HFFc6 (cell line): ENCODE measurements at regions not wholly inside any gene's neighbourhood (a gene's known extent, or its start where the extent isn't known, plus 50 kb on each side); places are given as distances from the start of the nearest gene placed in this dataset.

ENCODE experiments used
- DNase-seq: peaks from one replicate; pipeline ENCODE4 v3.0.0-alpha.2; 2018
- H3K27ac Mint-ChIP-seq: 2 replicates; pipeline ENCODE4 v1.8.0; 2020; ENCODE audit warnings: mild to moderate bottlenecking, mixed read lengths
- H3K27me3 Mint-ChIP-seq: 2 replicates; pipeline ENCODE4 v1.8.0; 2021; ENCODE audit warnings: mild to moderate bottlenecking, moderate library complexity, mixed read lengths; ENCODE audit not compliant: insufficient read depth
- H3K36me3 Mint-ChIP-seq: 2 replicates; pipeline ENCODE4 v1.8.0; 2021; ENCODE audit warnings: low read depth, mixed read lengths
- H3K4me1 Mint-ChIP-seq: 2 replicates; pipeline ENCODE4 v1.8.0; 2020; ENCODE audit warnings: low read depth, mixed read lengths
- H3K4me3 Mint-ChIP-seq: 2 replicates; pipeline ENCODE4 v1.8.0; 2020; ENCODE audit warnings: mild to moderate bottlenecking, moderate library complexity, mixed read lengths
- H3K9me3 Mint-ChIP-seq: 2 replicates; pipeline ENCODE4 v1.8.0; 2020; ENCODE audit warnings: mild to moderate bottlenecking, mixed read lengths
- TF ChIP-seq, protein P1 (sequence below): fragments of 200-600 bp; sonication (generic); IDR thresholded peaks from 2 replicates; pipeline ENCODE4 v1.5.0; 2021; ENCODE audit warnings: antibody characterized with exemption, mild to moderate bottlenecking

DNA sequence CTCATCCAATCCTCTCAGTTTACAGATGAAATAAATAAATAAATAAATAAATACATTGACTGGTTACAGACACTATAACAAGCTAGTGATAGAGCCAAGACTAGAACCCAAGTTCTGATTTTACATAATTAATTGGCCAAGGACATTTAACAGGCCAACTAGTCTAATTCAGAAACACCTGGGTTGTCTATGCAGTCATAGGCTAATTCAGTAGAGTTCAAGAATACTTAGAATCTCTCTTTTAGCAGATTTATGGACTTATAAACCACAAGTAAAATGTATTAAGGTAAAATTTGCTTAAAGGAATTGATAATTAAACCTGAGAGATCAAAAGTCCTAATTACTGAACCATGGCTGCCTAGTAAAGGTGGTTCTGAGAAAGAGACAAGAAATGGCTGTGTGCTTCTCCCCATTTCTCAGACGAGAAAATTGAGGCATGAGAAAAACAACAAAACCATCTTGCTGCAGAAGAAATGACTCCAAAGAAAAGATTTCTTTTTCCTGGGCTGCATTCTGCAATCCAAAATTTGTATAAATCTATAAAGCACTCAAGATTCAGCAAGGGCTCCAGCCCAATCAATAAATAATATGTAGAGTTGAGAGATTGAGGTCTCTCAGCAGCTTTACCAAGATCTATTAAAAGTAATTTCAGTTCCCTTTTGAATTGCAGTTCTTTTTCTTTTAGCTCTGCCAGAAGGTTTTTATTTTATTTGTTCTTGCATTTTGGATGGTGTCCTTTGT is 98.3 kb downstream of the DUSP10 start:
- TF ChIP-seq, protein P1, sequence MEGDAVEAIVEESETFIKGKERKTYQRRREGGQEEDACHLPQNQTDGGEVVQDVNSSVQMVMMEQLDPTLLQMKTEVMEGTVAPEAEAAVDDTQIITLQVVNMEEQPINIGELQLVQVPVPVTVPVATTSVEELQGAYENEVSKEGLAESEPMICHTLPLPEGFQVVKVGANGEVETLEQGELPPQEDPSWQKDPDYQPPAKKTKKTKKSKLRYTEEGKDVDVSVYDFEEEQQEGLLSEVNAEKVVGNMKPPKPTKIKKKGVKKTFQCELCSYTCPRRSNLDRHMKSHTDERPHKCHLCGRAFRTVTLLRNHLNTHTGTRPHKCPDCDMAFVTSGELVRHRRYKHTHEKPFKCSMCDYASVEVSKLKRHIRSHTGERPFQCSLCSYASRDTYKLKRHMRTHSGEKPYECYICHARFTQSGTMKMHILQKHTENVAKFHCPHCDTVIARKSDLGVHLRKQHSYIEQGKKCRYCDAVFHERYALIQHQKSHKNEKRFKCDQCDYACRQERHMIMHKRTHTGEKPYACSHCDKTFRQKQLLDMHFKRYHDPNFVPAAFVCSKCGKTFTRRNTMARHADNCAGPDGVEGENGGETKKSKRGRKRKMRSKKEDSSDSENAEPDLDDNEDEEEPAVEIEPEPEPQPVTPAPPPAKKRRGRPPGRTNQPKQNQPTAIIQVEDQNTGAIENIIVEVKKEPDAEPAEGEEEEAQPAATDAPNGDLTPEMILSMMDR, result no peak
- no peaks in the 10 kb centered on the region for H3K9me3 Mint-ChIP-seq

DNA sequence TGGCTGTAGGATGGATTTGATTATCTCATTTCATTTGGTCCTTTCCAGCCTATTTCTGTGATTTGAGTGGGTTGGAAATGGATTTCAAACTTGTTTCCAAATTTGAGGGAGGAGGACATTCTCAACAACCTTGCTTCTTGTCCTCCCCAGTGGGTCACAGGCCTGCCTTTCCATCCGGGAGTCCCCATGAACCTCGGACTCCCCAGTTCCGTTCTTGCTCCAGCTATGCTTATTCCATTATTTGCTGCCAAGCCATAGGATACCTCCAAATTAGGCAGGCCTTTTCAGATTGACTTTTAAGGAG is 97.8 kb downstream of the DUSP10 start:
- H3K4me1 Mint-ChIP-seq, result no peaks in the 10 kb centered on the region
- H3K4me3 Mint-ChIP-seq, result no peak overlapping the region
- H3K36me3 Mint-ChIP-seq, result no peaks in the 10 kb centered on the region
- H3K9me3 Mint-ChIP-seq, result no peaks in the 10 kb centered on the region
- H3K27me3 Mint-ChIP-seq, result no peaks in the 10 kb centered on the region
- TF ChIP-seq, protein P1, result no peak
- DNase-seq, result no peak
- no peak overlapping the region for H3K27ac Mint-ChIP-seq

More for the DNA sequence above, 98.3 kb downstream of the DUSP10 start:
- Mint-ChIP-seq H3K4me1 (no peaks in the 10 kb centered on the region), H3K27me3 (no peaks in the 10 kb centered on the region), H3K27ac (no peak overlapping the region), H3K36me3 (no peaks in the 10 kb centered on the region), H3K4me3 (no peak overlapping the region)
- DNase-seq, result no peak

DNA sequence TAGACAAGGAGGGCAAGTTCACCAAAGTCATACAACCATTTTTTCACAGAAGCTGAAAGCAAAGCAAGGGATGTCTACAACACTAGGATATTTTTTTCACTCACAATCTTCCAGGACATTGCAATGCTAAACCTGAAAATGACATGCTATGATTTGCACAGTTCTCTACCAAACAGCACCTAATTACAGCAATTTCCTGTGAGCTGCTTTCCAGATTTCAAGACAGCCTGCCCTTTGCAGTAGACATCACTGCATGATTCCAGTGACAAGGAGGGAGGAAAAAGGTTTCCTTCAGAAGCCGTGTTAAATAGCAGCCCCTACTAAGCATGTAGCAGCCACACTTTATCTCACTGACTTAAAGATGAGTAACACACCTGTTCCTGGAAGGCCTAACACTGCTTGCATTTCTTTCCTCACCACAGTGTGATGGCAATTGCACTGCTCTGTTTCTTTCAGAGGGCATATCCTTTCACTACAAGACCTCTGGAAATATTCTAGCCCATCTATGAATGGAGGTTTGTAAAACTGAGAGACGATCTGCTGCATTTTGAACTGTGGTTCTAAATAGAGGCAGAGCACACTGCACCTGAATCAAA is 97.1 kb downstream of the DUSP10 start:
- no peak for DNase-seq
- Mint-ChIP-seq H3K27ac (no peak overlapping the region), H3K36me3 (no peaks in the 10 kb centered on the region), H3K9me3 (no peaks in the 10 kb centered on the region), H3K27me3 (no peaks in the 10 kb centered on the region), H3K4me3 (no peak overlapping the region), H3K4me1 (no peaks in the 10 kb centered on the region)
- TF ChIP-seq, protein P1, result no peak

DNA sequence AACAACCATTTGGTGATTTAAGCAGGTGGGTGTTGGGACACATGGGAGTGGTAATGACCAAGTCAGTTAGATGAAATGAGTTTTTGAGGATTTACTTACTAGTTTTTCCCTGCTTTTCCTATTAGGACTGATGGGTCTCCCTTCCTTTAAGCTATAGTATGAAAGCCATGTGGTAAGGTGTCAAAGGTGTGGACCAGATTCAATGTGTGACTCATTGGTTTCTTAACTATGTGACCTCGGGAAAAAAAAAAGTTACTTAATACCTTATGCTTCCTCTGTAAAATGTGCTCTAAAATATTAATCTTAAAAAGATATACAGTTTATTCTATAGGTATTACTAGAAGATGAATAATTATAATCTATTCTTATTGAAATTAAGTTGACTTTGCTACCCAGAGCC is 93.7 kb downstream of the DUSP10 start:
- DNase-seq, result no peak
- Mint-ChIP-seq H3K4me3 (no peak overlapping the region), H3K36me3 (no peaks in the 10 kb centered on the region), H3K27me3 (no peaks in the 10 kb centered on the region; the same call in 1 of the 2 replicates), H3K27ac (no peak overlapping the region), H3K9me3 (no peaks in the 10 kb centered on the region), H3K4me1 (no peaks in the 10 kb centered on the region)
- TF ChIP-seq, protein P1, result no peak
